ENCODE measurements at regions not wholly inside any gene's neighbourhood (a gene's known extent, or its start where the extent isn't known, plus 50 kb on each side); places are given as distances from the start of the nearest gene placed in this dataset.

DNA sequence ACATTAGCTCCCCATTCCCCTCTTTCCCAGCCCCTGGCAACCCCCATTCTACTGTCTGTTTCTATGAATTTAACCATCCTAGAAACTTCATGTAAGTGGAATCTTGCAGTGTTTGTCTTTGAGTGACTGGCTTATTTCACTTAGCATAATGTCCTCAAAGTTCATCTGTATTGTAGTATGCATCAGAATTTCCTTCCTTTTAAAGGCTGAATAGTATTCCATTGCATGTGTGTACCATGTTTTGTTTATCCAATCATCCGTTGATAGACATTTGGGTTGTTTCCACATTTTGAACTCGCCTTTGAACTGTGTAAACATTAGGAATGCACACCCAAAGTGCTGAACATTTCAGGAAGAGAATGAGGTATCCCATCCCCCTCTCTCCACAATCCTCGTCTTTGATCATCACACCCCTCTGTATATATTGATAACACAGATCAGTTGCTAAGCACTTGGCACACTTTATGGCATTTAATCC lies 56.4 kb upstream of the PLAC1 start:
- CTCF ChIA-PET = no interaction called here
- DNase-seq (ENCODE audit: low read depth, low spot score) (no peak), ATAC-seq (no peak)
- Histone ChIP-seq H3K9me3 (ENCODE audit: control insufficient read depth, insufficient read depth, low read depth, low read length) (no peaks in the 10 kb centered on the region), H3K27me3 (ENCODE audit: control insufficient read depth, insufficient read depth, low read length) (no peaks in the 10 kb centered on the region), H3K4me1 (ENCODE audit: control insufficient read depth, insufficient read depth, low read length) (peaks cover 14% of the 10 kb centered on the region), H3K36me3 (ENCODE audit: control insufficient read depth, insufficient read depth, low read length) (no peaks in the 10 kb centered on the region), H3K27ac (ENCODE audit: low read length) (no peak overlapping the region), H3K4me3 (ENCODE audit: low read depth in 2 of 2, low read length in 2 of 2) (no peak overlapping the region)
- BruUV-seq (replicated peaks) = no TSS peak
- POLR2A ChIA-PET = no interaction called here
- intact Hi-C loops (cut with micrococcal nuclease; ENCODE audit: unreplicated experiment) = no loop called here
- TF ChIP-seq POLR2AphosphoS5 (IDR thresholded peaks at IDR 0.05; ENCODE audit: low read depth, low read length) (no peak), SIN3A (IDR thresholded peaks at IDR 0.05; ENCODE audit: borderline replicate concordance, insufficient read depth, low read depth, low read length) (no peak), TCF7L2 (IDR thresholded peaks at IDR 0.05; ENCODE audit: low read depth, low read length) (no peak)
- TF ChIP-seq, protein P1, sequence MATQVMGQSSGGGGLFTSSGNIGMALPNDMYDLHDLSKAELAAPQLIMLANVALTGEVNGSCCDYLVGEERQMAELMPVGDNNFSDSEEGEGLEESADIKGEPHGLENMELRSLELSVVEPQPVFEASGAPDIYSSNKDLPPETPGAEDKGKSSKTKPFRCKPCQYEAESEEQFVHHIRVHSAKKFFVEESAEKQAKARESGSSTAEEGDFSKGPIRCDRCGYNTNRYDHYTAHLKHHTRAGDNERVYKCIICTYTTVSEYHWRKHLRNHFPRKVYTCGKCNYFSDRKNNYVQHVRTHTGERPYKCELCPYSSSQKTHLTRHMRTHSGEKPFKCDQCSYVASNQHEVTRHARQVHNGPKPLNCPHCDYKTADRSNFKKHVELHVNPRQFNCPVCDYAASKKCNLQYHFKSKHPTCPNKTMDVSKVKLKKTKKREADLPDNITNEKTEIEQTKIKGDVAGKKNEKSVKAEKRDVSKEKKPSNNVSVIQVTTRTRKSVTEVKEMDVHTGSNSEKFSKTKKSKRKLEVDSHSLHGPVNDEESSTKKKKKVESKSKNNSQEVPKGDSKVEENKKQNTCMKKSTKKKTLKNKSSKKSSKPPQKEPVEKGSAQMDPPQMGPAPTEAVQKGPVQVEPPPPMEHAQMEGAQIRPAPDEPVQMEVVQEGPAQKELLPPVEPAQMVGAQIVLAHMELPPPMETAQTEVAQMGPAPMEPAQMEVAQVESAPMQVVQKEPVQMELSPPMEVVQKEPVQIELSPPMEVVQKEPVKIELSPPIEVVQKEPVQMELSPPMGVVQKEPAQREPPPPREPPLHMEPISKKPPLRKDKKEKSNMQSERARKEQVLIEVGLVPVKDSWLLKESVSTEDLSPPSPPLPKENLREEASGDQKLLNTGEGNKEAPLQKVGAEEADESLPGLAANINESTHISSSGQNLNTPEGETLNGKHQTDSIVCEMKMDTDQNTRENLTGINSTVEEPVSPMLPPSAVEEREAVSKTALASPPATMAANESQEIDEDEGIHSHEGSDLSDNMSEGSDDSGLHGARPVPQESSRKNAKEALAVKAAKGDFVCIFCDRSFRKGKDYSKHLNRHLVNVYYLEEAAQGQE (IDR thresholded peaks at IDR 0.05; ENCODE audit: insufficient read depth in 1 of 2, low read depth in 2 of 2, low read length in 1 of 2) = no peak
- TF ChIP-seq, protein P2, sequence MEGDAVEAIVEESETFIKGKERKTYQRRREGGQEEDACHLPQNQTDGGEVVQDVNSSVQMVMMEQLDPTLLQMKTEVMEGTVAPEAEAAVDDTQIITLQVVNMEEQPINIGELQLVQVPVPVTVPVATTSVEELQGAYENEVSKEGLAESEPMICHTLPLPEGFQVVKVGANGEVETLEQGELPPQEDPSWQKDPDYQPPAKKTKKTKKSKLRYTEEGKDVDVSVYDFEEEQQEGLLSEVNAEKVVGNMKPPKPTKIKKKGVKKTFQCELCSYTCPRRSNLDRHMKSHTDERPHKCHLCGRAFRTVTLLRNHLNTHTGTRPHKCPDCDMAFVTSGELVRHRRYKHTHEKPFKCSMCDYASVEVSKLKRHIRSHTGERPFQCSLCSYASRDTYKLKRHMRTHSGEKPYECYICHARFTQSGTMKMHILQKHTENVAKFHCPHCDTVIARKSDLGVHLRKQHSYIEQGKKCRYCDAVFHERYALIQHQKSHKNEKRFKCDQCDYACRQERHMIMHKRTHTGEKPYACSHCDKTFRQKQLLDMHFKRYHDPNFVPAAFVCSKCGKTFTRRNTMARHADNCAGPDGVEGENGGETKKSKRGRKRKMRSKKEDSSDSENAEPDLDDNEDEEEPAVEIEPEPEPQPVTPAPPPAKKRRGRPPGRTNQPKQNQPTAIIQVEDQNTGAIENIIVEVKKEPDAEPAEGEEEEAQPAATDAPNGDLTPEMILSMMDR (IDR thresholded peaks at IDR 0.05) = no peak
- in situ Hi-C loops (cut with HindIII; ENCODE audit: low pct_unique_long_range_greater_than_20kb, low sequenced_read_pairs) = no loop called here

DNA sequence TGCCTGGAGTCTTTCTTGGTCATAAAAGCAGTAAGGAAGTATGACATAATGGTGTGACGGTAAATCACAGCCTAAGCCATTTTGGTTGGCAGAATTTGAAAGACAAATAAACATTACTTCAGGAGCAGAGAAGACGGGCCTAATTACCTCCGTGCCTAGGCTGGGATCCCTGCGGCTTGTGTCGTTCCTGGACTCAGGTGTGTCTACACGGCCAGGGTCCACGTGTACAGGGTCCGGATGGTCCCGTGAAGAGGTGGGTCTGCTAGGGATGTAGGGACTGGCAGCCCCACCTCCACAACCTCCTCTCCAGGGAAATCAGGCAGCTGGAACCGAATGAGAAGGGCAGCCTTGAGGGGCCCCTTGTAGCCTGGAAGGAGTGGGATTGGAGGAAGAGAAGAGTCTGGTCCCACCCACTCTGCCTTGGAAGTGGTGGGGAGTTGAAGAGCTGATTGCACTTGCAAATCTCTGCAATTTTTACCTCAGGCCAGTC lies 55.4 kb upstream of the PLAC1 start:
- Histone ChIP-seq H3K9me3 (ENCODE audit: control insufficient read depth, insufficient read depth, low read depth, low read length) (no peaks in the 10 kb centered on the region), H3K36me3 (ENCODE audit: control insufficient read depth, insufficient read depth, low read length) (no peaks in the 10 kb centered on the region), H3K27ac (ENCODE audit: low read length) (no peak overlapping the region), H3K27me3 (ENCODE audit: control insufficient read depth, insufficient read depth, low read length) (no peaks in the 10 kb centered on the region), H3K4me1 (ENCODE audit: control insufficient read depth, insufficient read depth, low read length) (peaks cover 9% of the 10 kb centered on the region), H3K4me3 (ENCODE audit: low read depth in 2 of 2, low read length in 2 of 2) (no peak overlapping the region)
- in situ Hi-C loops (cut with HindIII; ENCODE audit: low pct_unique_long_range_greater_than_20kb, low sequenced_read_pairs) (no loop called here), intact Hi-C loops (cut with micrococcal nuclease; ENCODE audit: unreplicated experiment) (no loop called here)
- ATAC-seq = no peak
- BruUV-seq (replicated peaks) = no TSS peak
- no peak for DNase-seq (ENCODE audit: low read depth, low spot score)
- ChIA-PET CTCF (no interaction called here), POLR2A (no interaction called here)
- TF ChIP-seq, protein P1 (IDR thresholded peaks at IDR 0.05; ENCODE audit: insufficient read depth in 1 of 2, low read depth in 2 of 2, low read length in 1 of 2) = no peak
- TF ChIP-seq, protein P2 (IDR thresholded peaks at IDR 0.05) = no peak
- no peak for TF ChIP-seq POLR2AphosphoS5 (IDR thresholded peaks at IDR 0.05; ENCODE audit: low read depth, low read length)
- TF ChIP-seq TCF7L2 (IDR thresholded peaks at IDR 0.05; ENCODE audit: low read depth, low read length) = no peak
- no peak for TF ChIP-seq SIN3A (IDR thresholded peaks at IDR 0.05; ENCODE audit: borderline replicate concordance, insufficient read depth, low read depth, low read length)

All from Panc1 (cell line).